ENCODE measurements at regions not wholly inside any gene's neighbourhood (a gene's known extent, or its start where the extent isn't known, plus 50 kb on each side); places are given as distances from the start of the nearest gene placed in this dataset.

DNA sequence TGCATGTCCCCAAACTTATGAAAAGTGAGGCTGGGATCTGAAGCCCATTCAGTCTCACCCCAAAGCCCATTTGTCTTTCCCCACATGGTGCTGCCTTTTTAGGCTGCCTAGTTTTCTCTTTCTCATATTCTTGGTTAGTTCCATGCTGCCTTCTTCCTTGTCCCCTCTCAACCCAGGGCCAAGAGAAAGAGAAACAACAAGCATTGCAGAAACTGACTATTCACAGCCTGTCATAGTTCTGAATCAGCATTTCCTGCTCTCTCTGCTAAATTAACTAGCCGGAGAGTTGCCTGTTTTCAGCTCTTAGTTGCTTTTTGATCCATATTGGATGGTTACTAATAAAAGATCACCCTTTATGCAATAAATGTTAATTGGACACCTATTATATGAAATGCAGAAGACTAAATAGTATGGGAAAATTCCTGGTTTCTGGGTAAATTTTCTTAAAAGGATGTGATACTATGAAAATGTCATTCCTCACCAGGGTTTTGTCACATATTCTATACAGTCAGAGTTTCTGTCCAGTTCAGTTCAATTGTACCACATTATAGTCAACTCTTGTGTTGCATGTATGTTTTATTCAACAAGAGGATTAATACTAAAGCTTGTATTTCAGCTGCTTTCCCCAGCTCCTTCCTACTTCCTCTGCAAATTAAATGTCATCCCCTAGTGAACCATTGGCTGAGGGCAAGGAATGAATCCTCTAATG is 246.5 kb downstream of the GALR1 start:
- H3K27ac ChIP-seq, result peak overlapping the region; percentile 46
- H4K20me1 ChIP-seq (ENCODE audit: insufficient read depth), result no peaks in the 10 kb centered on the region
- H3K4me3 ChIP-seq (IDR thresholded peaks at IDR 0.05; ENCODE audit: insufficient read depth, low read depth, low read length), result no peak overlapping the region
- peak overlapping the region; percentile 20 for H3K4me2 ChIP-seq
- H3K27me3 ChIP-seq (ENCODE audit: insufficient read depth, low read depth), result no peaks in the 10 kb centered on the region; the same call in 1 of the 2 replicates
- no peaks in the 10 kb centered on the region for H3K36me3 ChIP-seq (ENCODE audit: insufficient read depth)
- no peaks in the 10 kb centered on the region for H3K79me2 ChIP-seq (ENCODE audit: insufficient read depth, low read depth)
- TF ChIP-seq, protein P1, sequence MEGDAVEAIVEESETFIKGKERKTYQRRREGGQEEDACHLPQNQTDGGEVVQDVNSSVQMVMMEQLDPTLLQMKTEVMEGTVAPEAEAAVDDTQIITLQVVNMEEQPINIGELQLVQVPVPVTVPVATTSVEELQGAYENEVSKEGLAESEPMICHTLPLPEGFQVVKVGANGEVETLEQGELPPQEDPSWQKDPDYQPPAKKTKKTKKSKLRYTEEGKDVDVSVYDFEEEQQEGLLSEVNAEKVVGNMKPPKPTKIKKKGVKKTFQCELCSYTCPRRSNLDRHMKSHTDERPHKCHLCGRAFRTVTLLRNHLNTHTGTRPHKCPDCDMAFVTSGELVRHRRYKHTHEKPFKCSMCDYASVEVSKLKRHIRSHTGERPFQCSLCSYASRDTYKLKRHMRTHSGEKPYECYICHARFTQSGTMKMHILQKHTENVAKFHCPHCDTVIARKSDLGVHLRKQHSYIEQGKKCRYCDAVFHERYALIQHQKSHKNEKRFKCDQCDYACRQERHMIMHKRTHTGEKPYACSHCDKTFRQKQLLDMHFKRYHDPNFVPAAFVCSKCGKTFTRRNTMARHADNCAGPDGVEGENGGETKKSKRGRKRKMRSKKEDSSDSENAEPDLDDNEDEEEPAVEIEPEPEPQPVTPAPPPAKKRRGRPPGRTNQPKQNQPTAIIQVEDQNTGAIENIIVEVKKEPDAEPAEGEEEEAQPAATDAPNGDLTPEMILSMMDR (conservative IDR thresholded peaks at IDR 0.05; ENCODE audit: low read depth, low read length), result no peak
- peak overlapping the region; percentile 53; the same call in 1 of the 2 replicates for H2AFZ ChIP-seq (ENCODE audit: low read depth)
- peaks cover 18% of the 10 kb centered on the region for H3K4me1 ChIP-seq (ENCODE audit: low read depth, poor library complexity, severe bottlenecking)
- H3K9ac ChIP-seq, result peak overlapping the region; percentile 3; the same call in 1 of the 2 replicates

DNA sequence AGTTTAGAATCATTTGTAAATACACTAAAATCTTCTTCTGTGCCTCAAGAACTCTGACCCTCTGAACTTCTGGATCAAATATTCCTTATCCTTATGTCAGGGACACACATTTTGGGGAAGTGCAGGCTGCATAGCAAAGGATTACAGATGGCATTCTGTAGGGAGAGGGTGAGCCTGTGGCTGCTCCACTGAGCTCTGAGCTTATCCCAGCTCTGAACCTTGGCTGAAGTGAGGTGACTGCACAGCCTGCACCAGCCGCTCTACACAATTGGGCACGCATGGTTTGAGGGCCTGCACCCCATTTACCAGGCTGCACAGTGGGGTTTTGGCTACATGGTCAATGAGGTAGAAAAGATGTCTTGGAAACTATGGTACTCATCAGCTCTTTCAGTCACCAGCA is 251.6 kb downstream of the GALR1 start:
- H3K4me3 ChIP-seq (IDR thresholded peaks at IDR 0.05; ENCODE audit: insufficient read depth, low read depth, low read length), result no peak overlapping the region
- H3K4me2 ChIP-seq, result no peak overlapping the region

DNA sequence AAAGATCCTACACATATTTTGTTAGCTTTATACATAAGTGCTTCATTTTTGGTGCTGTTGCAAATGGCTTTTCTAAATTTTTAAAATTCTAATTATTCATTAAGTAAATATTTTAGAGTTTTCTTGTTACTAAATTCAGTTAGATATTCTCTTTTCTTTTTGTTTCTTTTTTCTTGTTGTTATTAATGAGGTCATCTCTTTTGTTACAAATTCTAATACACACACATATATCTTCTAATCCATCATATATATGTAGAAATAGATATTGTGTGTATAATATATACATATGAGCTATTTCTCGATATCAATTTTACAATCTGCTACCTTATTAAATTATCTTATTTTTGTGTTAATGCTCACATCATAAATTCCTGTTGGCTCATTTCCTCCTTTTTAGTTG is 255.9 kb downstream of the GALR1 start:
- H4K20me1 ChIP-seq (ENCODE audit: insufficient read depth), result no peaks in the 10 kb centered on the region
- no peak overlapping the region for H3K9ac ChIP-seq
- H3K27me3 ChIP-seq (ENCODE audit: insufficient read depth, low read depth), result no peaks in the 10 kb centered on the region; the same call in 1 of the 2 replicates
- no peaks in the 10 kb centered on the region for H3K79me2 ChIP-seq (ENCODE audit: insufficient read depth, low read depth)
- no peaks in the 10 kb centered on the region for H3K4me1 ChIP-seq (ENCODE audit: low read depth, poor library complexity, severe bottlenecking)
- no peak overlapping the region for H3K4me3 ChIP-seq (IDR thresholded peaks at IDR 0.05; ENCODE audit: insufficient read depth, low read depth, low read length)
- H2AFZ ChIP-seq (ENCODE audit: low read depth), result no peak overlapping the region
- no peak overlapping the region for H3K27ac ChIP-seq
- H3K4me2 ChIP-seq, result no peak overlapping the region
- TF ChIP-seq, protein P1 (conservative IDR thresholded peaks at IDR 0.05; ENCODE audit: low read depth, low read length), result no peak
- H3K36me3 ChIP-seq (ENCODE audit: insufficient read depth), result no peaks in the 10 kb centered on the region

More for the DNA sequence above, 251.6 kb downstream of the GALR1 start:
- Histone ChIP-seq H2AFZ (ENCODE audit: low read depth) (no peak overlapping the region), H4K20me1 (ENCODE audit: insufficient read depth) (no peaks in the 10 kb centered on the region), H3K36me3 (ENCODE audit: insufficient read depth) (no peaks in the 10 kb centered on the region), H3K27me3 (ENCODE audit: insufficient read depth, low read depth) (no peaks in the 10 kb centered on the region; the same call in 1 of the 2 replicates), H3K27ac (no peak overlapping the region), H3K9ac (no peak overlapping the region), H3K4me1 (ENCODE audit: low read depth, poor library complexity, severe bottlenecking) (peaks cover 10% of the 10 kb centered on the region), H3K79me2 (ENCODE audit: insufficient read depth, low read depth) (no peaks in the 10 kb centered on the region)
- TF ChIP-seq, protein P1 (conservative IDR thresholded peaks at IDR 0.05; ENCODE audit: low read depth, low read length), result no peak

DNA sequence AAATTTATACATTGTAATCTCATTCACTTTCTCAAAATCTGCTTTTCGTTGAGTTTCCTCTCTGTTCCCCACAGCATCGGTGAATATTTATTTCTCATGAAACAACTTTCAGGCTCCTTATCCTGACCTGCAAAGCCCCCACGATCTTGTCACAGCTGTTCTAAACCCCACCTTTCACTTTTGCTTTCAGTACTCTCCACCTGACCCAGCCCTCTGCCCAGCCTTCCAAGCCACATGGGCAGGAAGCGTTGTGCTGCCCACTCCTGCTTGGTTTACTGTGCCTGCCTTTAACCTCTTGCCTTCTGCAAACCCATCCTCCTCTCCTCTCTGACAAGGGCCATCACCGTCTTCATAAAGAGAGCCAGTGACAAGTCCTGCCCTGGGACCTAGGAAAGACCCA is 262.5 kb downstream of the GALR1 start:
- no peak overlapping the region for H3K4me2 ChIP-seq
- no peaks in the 10 kb centered on the region for H3K4me1 ChIP-seq (ENCODE audit: low read depth, poor library complexity, severe bottlenecking)
- H3K9ac ChIP-seq, result no peak overlapping the region
- TF ChIP-seq, protein P1 (conservative IDR thresholded peaks at IDR 0.05; ENCODE audit: low read depth, low read length), result no peak
- no peaks in the 10 kb centered on the region for H3K79me2 ChIP-seq (ENCODE audit: insufficient read depth, low read depth)
- no peak overlapping the region for H3K4me3 ChIP-seq (IDR thresholded peaks at IDR 0.05; ENCODE audit: insufficient read depth, low read depth, low read length)
- no peaks in the 10 kb centered on the region for H3K27me3 ChIP-seq (ENCODE audit: insufficient read depth, low read depth)
- H2AFZ ChIP-seq (ENCODE audit: low read depth), result no peak overlapping the region
- no peaks in the 10 kb centered on the region for H3K36me3 ChIP-seq (ENCODE audit: insufficient read depth)
- no peaks in the 10 kb centered on the region for H4K20me1 ChIP-seq (ENCODE audit: insufficient read depth)
- no peak overlapping the region for H3K27ac ChIP-seq

Measured in KMS-11 (cell line).